Bronchial epithelial cell (primary cell): ENCODE measurements at regions not wholly inside any gene's neighbourhood (a gene's known extent, or its start where the extent isn't known, plus 50 kb on each side); places are given as distances from the start of the nearest gene placed in this dataset.
"Not testable (repeated sequence)": the region's sequence is repeated elsewhere in the genome, so short reads cannot be mapped to it uniquely, and the experiment has no call there.

Source experiments
- DNase-seq: peaks from one replicate; pipeline ENCODE4 v3.0.0-alpha.2; 2010; ENCODE audit warnings: low read depth
- FAIRE-seq: peaks from 2 replicates; lab custom pipeline; 2011; peaks lifted over from hg19 to GRCh38; lab: Jason Lieb, UNC
- H3K27me3 ChIP-seq: 2 replicates; pipeline ENCODE4 v1.5.1; 2011; ENCODE audit warnings: low read length; ENCODE audit not compliant: control insufficient read depth, insufficient read depth
- H3K36me3 ChIP-seq: 2 replicates; pipeline ENCODE4 v1.5.1; 2011; ENCODE audit warnings: low read length; ENCODE audit not compliant: control insufficient read depth, insufficient read depth
- H3K4me3 ChIP-seq: 2 replicates; pipeline ENCODE4 v1.5.1; 2011; ENCODE audit warnings: mild to moderate bottlenecking, low read depth, low read length, control low read depth
- TF ChIP-seq, protein P1 (sequence below): IDR thresholded peaks from 2 replicates; pipeline ENCODE4 v1.5.1; 2011; ENCODE audit warnings: mild to moderate bottlenecking, moderate library complexity, low read length, control low read depth, inconsistent platforms; ENCODE audit not compliant: insufficient read depth, severe bottlenecking

DNA sequence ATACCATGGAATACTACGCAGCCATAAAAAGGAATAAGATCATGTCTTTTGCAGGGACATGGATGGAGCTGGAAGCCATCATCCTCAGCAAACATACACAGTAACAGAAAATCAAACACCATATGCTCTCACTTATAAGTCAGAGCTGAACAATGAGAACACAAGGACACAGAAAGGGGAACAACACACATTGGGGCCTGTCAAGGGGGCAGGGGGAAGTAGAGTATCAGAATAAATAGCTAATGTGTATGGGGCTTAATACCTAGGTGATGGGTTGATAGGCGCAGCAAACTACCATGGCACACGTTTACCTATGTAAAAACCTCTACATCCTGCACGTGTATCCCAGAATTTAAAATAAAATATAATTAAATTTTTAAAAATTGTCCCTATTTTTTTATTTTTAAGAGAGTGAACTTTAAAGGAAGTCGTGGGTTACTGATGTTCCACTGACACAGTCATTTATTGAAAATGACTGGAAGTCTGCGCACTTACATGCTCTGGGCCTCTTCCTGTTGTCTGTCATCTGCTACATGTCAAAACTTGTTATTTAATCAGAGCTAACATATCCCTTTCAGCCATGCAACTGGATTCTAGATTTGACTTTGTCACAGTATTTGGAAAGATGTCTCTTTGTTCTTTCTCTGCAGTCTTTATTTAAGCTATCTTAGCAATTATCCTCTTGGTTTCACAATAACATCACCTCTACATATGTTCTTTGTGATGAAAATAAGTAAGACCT, 73.7 kb upstream of the ABCB5 start:
- no peaks in the 10 kb centered on the region for H3K36me3 ChIP-seq
- peak; percentile 93 for DNase-seq
- no peaks in the 10 kb centered on the region for H3K27me3 ChIP-seq
- TF ChIP-seq, protein P1, sequence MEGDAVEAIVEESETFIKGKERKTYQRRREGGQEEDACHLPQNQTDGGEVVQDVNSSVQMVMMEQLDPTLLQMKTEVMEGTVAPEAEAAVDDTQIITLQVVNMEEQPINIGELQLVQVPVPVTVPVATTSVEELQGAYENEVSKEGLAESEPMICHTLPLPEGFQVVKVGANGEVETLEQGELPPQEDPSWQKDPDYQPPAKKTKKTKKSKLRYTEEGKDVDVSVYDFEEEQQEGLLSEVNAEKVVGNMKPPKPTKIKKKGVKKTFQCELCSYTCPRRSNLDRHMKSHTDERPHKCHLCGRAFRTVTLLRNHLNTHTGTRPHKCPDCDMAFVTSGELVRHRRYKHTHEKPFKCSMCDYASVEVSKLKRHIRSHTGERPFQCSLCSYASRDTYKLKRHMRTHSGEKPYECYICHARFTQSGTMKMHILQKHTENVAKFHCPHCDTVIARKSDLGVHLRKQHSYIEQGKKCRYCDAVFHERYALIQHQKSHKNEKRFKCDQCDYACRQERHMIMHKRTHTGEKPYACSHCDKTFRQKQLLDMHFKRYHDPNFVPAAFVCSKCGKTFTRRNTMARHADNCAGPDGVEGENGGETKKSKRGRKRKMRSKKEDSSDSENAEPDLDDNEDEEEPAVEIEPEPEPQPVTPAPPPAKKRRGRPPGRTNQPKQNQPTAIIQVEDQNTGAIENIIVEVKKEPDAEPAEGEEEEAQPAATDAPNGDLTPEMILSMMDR: no peak
- FAIRE-seq: no peak
- H3K4me3 ChIP-seq: no peak overlapping the region

DNA sequence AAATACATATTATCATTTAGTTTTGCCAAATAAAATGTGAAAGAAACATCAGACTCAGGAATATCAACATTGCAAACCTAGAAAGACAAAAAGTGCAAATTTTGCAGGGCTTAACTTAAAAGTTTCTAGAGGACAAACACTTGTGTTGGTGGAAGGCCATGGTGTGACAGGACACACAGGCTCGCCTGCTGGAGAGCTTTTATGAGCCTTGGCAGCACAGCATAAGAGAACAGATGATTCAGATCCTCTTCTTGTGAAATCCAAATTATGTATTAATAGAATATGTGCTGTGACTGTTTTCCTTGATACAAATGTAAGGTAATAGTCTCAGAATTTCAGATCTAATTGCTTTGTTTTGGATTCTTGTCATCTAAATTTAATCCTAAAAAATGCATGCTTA, 72.9 kb upstream of the ABCB5 start:
- FAIRE-seq (no peak), DNase-seq (peak; percentile 84)
- H3K36me3 ChIP-seq: no peaks in the 10 kb centered on the region
- H3K27me3 ChIP-seq: no peaks in the 10 kb centered on the region
- TF ChIP-seq, protein P1: no peak
- H3K4me3 ChIP-seq: no peak overlapping the region

DNA sequence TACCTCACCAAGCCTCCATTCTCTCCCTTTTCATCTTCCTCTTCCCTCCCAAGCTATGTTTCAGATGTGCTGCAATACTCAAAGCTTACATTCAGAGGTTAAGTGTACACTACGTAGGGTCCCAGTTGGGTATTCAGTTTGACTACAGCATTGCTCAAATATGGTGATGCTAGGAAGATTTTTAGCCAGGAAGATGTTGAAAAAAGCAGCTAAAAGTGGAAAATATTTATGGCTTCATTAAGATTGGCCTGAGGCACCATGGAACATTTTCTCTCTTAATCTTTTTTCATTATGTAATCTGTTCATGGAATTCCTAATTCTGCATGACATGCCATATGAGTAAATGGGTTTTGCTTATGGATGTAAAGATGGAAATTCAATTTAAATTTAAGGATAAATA, 72.0 kb upstream of the ABCB5 start:
- FAIRE-seq (no peak), DNase-seq (no peak)
- H3K4me3 ChIP-seq: no peak overlapping the region
- TF ChIP-seq, protein P1: no peak
- no peaks in the 10 kb centered on the region for H3K27me3 ChIP-seq
- H3K36me3 ChIP-seq: no peaks in the 10 kb centered on the region

DNA sequence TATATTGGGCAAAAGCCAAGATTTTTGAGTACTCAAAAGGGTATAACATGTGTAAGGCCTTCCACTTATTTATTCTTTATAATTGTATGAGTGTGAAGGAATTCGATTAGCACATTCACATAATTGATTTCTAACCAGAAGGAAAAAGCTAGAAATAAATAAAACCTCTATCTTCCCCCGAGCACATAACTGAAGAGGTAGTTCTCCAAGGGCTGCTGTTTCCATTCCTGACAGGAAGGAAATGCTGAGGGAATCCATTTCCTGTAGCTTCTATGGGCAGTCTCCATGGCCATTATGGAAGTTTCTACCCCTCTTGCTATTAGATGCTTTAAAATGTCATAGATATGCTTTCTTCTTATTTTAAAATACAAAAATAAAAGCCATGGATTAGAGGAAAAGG, 70.5 kb upstream of the ABCB5 start:
- TF ChIP-seq, protein P1: no peak
- no peak for DNase-seq
- H3K36me3 ChIP-seq: no peaks in the 10 kb centered on the region
- no peak for FAIRE-seq
- H3K4me3 ChIP-seq: no peak overlapping the region
- H3K27me3 ChIP-seq: no peaks in the 10 kb centered on the region

DNA sequence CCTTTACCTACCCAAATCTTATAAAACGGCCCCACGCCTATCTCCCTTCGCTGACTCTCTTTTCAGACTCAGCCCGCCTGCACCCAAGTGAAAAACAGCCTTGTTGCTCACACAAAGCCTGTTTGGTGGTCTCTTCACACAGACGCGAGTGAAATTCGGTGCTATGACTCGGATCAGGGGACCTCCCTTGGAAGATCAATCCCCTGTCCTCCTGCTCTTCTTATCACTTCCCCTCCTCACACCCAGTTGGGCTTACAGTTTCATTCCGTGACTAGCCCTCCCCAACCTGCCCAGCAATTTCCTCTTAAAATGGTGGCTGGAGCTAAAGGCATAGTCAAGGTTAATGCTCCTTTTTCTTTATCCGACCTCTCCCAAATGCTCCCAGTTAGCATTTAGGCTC, 68.5 kb upstream of the ABCB5 start:
- H3K27me3 ChIP-seq, FAIRE-seq, DNase-seq, H3K4me3 ChIP-seq, H3K36me3 ChIP-seq: not testable (repeated sequence)

DNA sequence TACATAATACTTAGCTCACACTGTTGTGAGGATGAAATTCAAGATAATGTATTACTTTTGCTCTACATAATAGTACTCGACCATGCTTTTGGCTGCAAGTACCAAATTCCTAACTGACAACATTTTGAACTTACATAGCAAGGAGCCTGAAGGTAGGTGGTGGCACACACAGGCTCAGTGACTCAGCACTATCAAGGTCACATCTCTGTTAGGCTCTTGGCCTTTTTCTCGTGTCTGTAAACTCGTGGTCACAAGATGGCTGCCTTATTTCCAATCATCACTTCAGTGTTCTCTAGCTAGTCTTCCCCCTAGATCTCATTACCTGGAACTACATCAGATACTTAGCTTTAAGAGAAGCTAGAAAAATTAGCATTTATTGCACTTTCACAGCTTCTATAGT, 61.4 kb upstream of the ABCB5 start:
- DNase-seq: no peak
- Histone ChIP-seq H3K36me3 (no peaks in the 10 kb centered on the region), H3K27me3 (no peaks in the 10 kb centered on the region), H3K4me3 (no peak overlapping the region)
- FAIRE-seq: no peak
- TF ChIP-seq, protein P1: no peak
